Prostate gland (tissue), 2 donors: ENCODE measurements at regions not wholly inside any gene's neighbourhood (a gene's known extent, or its start where the extent isn't known, plus 50 kb on each side); places are given as distances from the start of the nearest gene placed in this dataset.

Experiments used
- POLR2AphosphoS5 ChIP-seq: sonication (generic); formaldehyde crosslinking; IDR thresholded peaks from one replicate; pipeline ENCODE4 v1.6.1; 2017; ENCODE audit warnings: antibody characterized with exemption
- TF ChIP-seq, protein P1 (sequence below), 4 experiments: fragments of 200-600 bp in 2 of 4; fragments of 450-650 bp in 2 of 4; sonication (generic) in 2 of 4; IDR thresholded peaks; 1 replicate in 3 of 4; 2 replicates in 1 of 4; pipeline ENCODE4 v1.5.1; 2016 to 2019; ENCODE audit warnings: antibody characterized with exemption in 4 of 4, mild to moderate bottlenecking in 2 of 4, moderate library complexity in 2 of 4

DNA sequence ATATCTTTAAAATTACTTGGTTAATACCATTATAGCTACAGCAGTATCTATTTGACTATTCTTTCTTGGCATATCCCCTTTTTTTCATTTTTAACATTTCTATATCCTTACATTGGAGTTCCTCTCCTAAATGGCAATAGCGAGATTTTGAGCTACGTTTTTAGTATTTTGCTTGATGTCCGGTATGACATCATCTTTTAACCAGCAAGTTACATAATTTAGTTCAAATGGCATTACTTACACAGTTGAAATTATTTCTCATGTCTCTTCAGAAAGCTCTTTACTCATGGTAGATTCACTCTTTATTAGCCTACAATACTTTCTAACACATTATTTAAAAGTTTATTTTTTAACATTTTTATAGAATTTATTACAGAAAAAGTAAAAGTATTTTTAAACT is 701.7 kb upstream of the EPHA7 start:
- TF ChIP-seq, protein P1, sequence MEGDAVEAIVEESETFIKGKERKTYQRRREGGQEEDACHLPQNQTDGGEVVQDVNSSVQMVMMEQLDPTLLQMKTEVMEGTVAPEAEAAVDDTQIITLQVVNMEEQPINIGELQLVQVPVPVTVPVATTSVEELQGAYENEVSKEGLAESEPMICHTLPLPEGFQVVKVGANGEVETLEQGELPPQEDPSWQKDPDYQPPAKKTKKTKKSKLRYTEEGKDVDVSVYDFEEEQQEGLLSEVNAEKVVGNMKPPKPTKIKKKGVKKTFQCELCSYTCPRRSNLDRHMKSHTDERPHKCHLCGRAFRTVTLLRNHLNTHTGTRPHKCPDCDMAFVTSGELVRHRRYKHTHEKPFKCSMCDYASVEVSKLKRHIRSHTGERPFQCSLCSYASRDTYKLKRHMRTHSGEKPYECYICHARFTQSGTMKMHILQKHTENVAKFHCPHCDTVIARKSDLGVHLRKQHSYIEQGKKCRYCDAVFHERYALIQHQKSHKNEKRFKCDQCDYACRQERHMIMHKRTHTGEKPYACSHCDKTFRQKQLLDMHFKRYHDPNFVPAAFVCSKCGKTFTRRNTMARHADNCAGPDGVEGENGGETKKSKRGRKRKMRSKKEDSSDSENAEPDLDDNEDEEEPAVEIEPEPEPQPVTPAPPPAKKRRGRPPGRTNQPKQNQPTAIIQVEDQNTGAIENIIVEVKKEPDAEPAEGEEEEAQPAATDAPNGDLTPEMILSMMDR (IDR thresholded peaks at IDR 0.05): no peak
- no peak for TF ChIP-seq POLR2AphosphoS5
